HG02852 (cell line): ENCODE measurements at regions not wholly inside any gene's neighbourhood (a gene's known extent, or its start where the extent isn't known, plus 50 kb on each side); places are given as distances from the start of the nearest gene placed in this dataset.
A peak's percentile ranks its signal among the peaks of the same experiment; 100 is the strongest.
"Not testable (repeated sequence)": the region's sequence is repeated elsewhere in the genome, so short reads cannot be mapped to it uniquely, and the experiment has no call there.

ENCODE experiments used
- ATAC-seq: cut with Tn5 transposase; IDR thresholded peaks from one replicate; pipeline ENCODE4 v1.9.1; 2021; ENCODE audit warnings: mild to moderate bottlenecking, moderate library complexity; ENCODE audit not compliant: unreplicated experiment

DNA sequence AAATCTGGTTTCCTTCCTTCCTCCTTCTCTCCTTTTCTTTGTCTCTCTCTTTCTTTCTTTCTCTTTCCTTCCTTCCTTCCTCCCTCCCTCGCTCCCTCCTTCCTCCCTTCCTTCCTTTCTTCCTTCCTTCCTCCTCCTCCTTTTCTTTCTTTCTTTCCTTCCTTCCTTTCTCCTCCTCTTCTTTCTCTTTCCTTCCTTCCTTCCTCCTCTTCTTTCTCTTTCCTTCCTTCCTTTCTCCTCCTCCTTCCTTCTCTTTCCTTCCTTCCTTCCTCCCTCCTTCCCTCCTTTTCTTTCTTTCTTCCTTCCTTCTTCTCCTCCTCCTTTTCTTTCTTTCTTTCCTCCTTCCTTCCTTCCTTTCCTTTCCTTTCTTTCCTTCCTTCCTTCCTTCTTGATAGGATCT is 61.2 kb downstream of the VIP start:
- ATAC-seq, result no peak

DNA sequence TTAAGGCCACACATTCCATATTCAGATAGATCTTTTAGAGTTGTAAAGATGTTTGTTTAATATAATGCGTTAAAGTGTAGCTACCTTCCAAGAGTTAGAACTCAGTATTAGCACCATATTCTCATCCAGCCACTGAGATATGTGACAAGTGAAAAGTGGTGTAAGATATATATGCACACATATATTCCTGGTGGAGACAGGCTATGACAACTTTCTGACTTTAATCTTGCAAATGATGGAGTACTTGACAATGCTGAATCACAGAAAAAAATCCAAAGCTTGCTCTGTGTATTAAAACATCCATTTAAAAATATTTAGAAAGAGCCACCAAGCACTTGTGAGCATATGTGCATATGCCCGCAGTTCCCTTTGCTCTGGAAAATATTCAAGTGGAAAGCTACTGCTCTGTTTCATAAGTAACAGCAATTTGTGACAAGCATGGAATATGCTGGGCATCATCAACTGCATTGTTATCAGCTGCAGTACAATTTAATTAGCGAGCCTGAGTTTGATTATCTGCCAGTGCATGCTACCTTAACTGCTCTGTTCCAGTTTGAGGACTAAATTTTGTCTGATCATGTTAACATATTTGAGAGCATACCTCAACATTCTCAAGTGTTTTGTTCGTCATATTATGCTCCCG is 64.8 kb downstream of the VIP start:
- ATAC-seq, result no peak

DNA sequence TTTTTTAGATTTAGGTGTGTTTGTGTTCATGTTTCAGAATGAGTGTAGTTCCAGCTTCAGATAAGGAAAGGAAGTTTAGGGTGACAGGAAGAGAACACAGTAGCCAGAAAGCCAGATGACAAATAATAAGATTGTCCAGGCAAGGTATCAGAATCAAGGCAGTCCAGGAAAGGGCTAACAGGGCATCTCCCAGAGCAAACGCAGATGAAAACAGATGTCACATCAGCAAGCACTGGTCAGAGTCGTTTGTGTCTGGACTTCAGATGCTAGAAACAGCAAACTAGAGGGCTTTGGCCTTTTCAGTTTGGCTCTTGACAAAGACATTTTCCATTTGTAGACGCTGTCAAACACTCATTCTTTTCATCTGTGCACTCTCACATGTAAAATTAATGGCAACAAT is 65.5 kb downstream of the VIP start:
- ATAC-seq, result no peak

DNA sequence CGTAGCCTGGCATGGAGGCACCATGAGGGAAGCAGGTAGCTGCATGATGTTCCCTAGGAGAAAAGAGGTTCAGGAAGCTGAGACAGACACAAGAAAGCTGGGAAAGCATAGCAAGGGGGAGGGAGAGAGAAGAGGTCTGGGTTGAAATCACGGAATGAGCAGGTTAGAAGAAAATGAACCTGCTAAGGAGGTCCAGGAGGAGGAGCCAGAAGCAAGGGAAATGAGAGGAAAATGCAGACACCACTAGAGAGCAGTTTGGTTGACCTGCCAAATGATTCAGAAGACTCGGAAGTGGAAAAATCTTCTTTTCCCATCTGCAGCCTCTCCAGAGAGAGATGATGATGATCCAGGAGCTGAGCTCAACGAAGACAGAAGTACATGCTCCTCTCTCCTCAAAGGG is 70.9 kb downstream of the VIP start:
- no peak for ATAC-seq

DNA sequence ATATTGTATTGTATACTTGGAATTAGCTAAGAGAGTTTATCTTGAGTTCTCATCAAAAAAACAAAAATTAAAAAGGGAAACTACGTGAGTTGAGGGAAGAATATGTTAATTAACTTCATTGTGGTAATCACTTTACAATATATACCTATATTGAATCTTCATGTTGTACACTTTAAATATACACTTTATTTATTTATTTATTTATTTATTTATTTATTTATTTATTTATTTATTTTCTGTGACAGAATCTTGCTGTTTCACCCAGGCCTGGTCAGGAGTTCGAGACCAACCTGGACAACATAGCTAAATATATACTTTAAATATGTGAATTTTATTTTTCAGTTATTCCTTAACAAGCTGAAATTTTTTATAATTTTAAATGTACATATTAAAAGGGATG is 74.1 kb downstream of the VIP start:
- no peak for ATAC-seq

DNA sequence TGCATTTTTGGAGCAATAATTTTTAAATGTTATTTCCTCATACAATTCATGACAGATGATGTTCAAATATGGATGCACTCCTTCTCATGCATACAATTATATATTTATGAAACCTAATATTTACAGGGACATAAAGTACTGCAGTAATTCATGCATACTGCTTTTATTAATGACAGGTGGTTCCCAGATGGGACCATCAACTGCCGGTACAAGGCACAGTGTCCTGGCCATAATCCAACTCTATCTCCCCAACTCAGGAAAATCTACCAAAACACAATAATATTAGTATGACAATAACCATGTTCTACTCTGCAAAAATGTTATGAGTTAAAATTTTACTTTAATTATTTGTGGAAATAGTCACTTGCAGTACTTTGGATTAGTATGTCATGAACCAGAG is 77.8 kb downstream of the VIP start:
- no peak for ATAC-seq

DNA sequence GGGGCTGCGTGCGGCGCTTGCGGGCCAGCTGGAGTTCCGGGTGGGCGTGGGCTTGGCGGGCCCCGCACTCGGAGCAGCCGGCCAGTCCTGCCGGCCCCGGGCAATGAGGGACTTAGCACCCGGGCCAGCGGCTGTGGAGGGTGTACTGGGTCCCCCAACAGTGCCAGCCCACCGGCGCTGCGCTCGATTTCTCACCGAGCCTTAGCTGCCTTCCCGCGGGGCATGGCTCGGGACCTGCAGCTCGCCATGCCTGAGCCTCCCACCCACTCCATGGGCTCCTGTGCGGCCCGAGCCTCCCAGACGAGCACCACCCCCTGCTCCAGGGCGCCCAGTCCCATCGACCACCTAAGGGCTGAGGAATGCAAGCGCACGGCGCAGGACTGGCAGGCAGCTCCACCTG is 83.8 kb downstream of the VIP start:
- not testable (repeated sequence) for ATAC-seq

DNA sequence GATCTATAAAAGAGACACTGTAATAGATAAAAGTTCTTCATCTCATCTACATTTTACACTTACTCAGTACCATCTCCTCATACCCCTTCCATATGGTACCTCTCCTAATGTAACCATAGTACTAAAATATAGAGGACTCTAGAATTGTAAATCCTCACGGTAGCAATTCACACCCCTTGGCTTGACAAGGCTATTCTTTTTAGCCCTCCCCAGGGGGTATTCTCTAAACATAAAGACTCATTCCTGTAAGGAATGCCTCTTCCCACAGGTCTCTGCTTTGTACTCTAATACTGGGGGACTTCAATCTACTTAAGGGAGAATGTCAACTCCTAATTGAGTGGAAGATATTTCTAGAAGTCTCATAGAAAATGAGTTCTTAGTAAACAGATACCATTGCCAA is 85.9 kb downstream of the VIP start:
- ATAC-seq, result no peak

DNA sequence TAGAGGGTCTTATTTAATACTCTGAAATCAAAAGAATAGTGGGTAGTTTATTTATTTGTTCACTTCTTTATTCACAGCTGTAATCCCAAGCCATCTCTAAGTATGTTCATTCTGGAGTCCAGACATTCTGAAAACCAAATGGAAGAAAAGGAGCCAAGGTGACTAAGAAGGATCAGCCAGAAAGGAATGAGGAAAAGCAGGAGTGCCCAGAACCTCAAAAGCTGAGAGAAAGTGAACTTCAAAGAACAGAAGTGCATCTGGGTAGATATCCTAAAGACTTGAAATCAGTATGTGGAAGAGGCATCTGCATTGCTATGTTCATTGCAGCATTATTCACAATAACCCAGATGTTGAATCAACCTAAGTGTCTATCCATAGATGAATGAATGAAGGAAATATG is 94.8 kb downstream of the VIP start:
- ATAC-seq, result no peak

DNA sequence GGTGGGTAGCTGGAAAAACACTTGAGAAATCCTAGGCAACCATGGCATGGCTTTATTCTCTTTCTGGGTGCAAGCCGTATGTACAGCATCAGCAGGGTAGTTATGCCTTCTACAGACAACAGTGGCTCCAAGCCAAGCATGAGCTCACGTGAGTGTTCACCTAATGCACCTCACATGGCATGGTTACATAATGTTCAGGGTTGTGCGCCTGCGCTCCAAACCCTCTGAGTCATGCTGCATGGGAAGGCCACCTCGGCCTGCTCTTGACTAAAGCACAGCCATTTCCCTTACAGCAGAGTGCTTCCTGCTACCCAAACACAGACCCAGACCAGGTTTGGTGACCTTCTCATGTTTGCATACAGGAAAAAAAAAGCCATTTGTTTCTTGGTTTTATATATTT is 96.2 kb downstream of the VIP start:
- ATAC-seq, result no peak

DNA sequence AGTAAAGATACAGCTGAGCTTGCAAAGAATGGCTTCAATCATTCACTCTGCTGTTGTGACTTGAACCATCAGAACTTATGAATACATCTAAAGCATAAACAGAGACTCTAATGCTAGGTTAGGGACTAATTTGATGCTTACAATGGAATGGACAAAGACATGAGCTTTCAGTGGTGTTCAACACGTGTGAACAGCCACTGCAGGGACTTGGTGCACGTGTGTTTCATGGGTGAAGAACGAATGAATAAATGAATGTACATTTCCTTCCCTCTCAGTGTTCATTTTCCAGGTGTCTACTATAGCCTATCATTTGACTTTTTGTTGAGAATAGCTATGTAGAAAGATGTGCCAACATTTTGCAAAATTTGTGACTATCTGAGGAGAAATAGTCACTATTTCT is 98.3 kb downstream of the VIP start:
- no peak for ATAC-seq

DNA sequence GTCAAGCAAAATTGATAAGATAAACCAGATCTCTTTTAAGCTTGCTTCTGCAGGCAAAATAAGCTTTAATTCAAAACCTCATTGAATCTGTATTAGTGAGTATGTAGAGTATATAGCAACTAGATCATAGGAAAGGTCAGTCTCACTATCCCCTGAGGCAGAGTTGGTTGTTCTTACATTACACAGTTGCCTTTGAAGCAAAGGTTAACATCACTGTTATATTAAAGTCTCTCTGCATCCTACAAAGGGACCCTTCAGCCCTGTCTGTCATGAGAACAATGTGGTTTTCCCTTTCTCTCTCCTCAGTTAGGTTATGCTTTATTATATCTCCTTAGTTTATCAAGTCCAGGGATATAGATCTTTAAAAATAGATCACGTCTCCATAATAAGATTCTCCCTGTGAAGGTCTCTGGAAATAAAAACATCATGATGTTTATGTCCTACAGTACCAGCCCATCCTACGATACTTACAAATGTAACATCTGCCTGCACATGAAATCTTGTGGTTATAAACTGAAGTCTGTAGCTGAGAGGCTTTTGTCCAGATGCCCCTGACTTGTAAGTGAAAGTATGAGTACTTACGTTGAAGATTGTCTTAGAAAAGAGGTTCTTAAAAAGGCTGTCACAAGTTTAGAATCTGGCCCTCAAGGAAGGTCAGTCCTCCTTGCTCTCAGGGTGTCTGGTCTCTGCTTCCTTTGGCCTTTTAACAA is 103.6 kb downstream of the VIP start:
- ATAC-seq, result no peak

DNA sequence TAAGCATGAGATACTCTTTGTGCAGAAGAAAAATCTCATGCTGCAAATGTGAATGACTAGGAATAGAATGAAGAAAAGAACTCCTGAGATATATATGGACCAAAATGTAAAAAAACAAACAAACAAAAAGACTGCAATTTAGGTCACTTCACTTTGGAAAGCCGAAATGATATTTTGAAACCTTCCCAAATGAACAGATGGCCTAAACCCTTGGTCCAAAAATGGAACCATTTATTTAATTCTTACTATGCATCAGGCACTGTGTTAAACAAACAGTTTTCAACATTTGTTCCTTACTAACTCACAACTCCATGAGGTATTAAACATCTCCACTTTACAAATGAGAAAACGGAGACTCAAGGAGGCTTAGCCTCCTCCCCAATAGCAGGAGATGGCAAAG is 107.5 kb downstream of the VIP start:
- ATAC-seq, result no peak

DNA sequence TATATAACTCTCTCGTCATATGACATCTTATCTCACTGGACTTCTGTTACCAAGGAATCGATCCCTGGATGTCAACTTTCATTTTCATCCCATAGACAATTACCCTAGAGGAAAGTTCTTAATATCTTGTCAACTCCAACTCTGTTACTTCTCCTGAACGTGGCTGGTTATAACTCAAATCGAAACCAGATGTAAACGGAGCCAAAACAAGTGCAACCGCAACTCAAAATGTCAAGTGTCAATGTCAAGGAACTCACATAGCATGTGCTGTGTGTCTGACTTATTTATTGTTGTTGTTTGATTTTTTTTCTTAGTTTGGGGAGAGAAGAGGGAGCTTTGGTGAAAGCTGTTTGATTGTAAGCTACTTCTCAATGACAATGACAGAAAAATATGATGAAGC is 108.6 kb downstream of the VIP start:
- no peak for ATAC-seq

DNA sequence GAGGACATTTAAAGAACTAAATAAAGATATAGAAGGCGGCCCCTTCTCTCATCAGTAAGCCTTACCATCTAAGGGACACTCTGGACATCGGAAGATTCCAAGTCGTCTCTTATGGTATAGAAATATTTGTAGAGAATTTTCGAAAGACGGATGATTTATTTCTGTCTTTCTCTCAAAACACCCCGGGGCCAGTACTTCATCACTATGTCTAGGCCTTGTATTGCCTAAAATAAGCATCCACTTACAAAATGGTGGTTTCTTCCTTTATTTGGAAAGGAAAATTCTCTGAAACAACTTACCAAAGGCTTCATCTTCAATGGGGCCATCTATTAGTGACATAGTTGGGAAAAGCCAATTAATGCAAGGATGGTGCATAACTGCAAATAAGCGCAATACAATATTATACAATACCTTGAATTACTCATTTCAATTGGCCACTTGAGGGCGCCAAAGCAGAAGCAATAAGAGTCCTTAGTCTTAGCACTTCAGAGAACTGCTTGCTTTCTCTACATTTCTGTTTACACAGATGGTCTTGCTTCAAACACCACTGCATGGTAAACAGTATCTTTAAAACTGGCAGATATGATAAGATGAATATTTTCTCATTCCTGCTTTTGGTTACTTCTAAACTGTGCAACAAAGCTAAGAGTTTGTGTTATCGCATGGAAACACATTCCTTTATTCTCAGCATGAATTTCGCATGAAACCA is 113.2 kb downstream of the VIP start:
- ATAC-seq, result peak; percentile 94

DNA sequence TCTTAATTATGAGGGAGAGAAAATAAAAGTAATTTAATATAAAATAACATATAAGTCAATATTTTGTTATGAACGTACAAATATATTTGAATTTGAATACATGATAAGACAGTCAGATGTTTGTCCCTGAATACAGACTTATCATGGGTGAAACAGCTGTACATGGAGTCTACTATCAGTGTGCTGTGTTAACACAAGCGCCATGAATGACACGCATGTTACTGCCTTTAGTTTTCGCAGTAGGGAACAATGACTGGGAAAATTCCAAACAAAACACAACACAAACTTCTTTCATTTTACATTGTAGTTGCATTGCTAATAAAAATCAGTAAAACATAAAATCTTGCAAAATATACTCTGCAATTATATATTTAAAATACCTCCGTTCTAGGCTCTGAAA is 108.6 kb downstream of the FBXO5 start:
- no peak for ATAC-seq

DNA sequence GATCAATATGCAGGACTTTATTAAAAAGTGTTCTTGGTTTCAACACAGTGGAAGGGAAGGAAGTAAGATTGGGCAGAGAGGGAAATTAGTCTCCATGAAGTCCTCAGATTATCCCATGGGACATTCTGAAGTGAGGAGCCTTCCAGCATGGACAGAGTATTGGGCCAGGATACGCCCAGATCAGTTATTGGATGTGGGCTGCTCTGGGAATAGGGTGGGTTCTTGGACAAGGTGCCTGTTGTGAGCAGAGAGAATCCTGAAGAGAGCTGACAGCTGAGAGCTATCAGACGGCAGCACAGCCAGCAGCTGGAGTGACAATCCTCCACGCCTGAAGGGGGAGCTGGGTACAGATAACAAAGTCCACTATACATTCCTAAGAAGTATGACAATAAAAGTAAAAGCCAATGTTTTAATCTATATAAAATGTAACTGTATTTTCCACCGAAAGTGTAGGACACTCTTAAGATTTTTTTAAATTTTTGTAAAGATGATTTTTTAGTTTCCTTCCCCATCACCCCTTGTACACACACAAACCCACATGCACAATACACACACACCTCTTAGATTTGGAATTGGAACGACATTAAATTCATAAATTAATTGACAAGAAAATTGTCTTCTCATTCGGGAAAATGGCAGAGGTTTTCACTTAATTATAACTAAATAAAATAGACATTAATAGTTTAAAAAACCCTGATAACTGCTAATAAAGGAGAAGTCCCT is 107.8 kb downstream of the FBXO5 start:
- ATAC-seq, result no peak

DNA sequence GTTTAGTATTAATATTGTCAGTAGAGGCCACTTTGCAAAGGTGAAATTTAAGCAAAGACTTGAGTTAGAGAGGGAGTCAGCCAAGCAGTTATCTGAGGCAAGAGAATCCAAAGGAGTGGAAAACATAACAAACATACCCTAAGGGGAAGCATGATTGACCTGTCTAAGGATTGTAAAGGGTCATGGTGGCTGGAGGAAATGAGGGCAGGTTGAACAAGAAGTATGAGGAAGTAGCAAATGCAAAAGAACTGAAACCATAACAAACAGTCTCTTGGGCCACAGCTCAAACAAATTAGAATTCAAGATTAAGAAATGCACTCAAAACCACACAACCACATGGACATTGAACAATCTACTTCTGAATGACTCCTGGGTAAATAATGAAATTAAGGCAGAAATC is 103.2 kb downstream of the FBXO5 start:
- ATAC-seq, result no peak

DNA sequence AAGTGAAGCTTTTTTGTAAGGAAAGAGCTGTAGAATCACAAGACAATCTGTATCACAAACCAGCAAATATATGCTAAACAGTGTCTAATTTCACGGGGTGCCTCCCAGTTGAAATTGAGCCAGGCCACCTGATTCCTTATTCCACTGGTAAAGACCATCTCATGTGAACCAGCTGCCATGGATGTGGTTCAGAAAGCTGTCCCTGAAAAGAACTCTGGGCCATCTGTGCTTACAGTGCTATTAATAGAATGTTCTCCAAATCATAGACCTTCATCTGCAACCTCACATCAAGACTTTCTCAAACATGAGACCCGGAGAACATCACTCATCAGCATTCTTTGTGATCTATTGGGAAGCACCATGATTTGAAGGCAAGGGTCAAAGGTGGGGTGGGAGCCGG is 89.7 kb downstream of the FBXO5 start:
- ATAC-seq, result no peak

DNA sequence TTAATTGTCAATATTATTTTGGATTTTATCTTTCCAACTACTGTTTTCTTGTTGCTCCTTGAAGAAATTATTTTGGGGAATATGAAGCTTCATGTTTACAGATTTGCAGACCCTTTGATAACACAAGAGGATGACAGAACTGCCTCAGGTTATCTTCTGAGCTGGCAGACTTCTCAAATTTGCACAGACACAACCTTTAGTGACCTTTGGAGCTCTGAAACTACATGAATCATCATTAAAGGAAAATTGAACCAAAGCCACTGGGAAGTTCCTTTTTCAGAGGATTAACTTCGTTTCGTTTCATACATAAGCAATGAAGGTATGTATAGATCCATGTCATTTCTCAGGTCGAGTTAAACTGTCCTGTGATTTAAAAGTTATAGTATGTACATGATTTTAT is 85.9 kb downstream of the FBXO5 start:
- no peak for ATAC-seq

DNA sequence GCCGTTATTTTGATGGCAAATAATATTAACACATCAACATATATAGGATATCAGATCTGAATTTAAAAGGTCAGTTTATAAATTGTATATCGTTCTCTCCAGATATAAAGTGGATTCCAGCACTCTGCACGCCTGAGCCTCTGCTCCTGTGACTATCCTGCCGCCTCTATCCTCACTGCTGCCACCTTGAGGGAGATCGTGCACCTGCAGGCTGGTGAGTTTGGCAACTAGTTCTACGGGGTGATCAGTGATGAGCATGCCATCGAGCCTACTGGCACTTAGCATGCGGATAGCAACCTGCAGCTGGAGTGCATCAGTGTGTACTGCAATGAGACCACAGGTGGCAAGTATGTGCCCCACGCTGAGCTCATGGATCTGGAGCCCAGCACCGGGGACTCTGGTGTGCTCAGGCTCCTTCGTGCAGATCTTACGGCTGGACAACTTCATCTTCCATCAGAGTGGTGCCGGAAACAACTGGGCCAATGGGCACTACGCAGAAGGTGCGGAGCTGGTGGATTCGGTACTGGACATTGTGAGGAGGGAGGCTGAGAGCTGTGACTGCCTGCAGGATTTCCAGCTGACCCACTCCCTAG is 84.9 kb downstream of the FBXO5 start:
- ATAC-seq, result peak; percentile 98
